Glutamatergic neuron (in vitro differentiated cells): ENCODE measurements at regions not wholly inside any gene's neighbourhood (a gene's known extent, or its start where the extent isn't known, plus 50 kb on each side); places are given as distances from the start of the nearest gene placed in this dataset.
"Not testable (repeated sequence)": the region's sequence is repeated elsewhere in the genome, so short reads cannot be mapped to it uniquely, and the experiment has no call there.

Source experiments
- DNase-seq: peaks from one replicate; pipeline ENCODE4 v3.0.0; 2022
- H3K27ac Mint-ChIP-seq: one replicate; pipeline ENCODE4 v1.8.0; 2020; ENCODE audit warnings: mild to moderate bottlenecking, mixed read lengths, inconsistent platforms; ENCODE audit not compliant: unreplicated experiment
- H3K27me3 Mint-ChIP-seq: one replicate; pipeline ENCODE4 v1.8.0; 2020; ENCODE audit warnings: mild to moderate bottlenecking, moderate library complexity, mixed read lengths, inconsistent platforms; ENCODE audit not compliant: unreplicated experiment
- H3K36me3 Mint-ChIP-seq: one replicate; pipeline ENCODE4 v1.8.0; 2020; ENCODE audit warnings: mild to moderate bottlenecking, mixed read lengths, inconsistent platforms; ENCODE audit not compliant: unreplicated experiment
- H3K4me1 Mint-ChIP-seq: one replicate; pipeline ENCODE4 v1.8.0; 2020; ENCODE audit warnings: mild to moderate bottlenecking, low read depth, mixed read lengths, inconsistent platforms; ENCODE audit not compliant: unreplicated experiment
- H3K4me3 Mint-ChIP-seq: one replicate; pipeline ENCODE4 v1.8.0; 2020; ENCODE audit warnings: mild to moderate bottlenecking, mixed read lengths, inconsistent platforms; ENCODE audit not compliant: unreplicated experiment
- H3K9me3 Mint-ChIP-seq: one replicate; pipeline ENCODE4 v1.8.0; 2020; ENCODE audit warnings: mild to moderate bottlenecking, moderate library complexity, mixed read lengths, inconsistent platforms; ENCODE audit not compliant: unreplicated experiment
- TF ChIP-seq, protein P1 (sequence below): fragments of 200-600 bp; sonication (generic); IDR thresholded peaks from one replicate; pipeline ENCODE4 v1.5.0; 2021; ENCODE audit not compliant: partially characterized antibody, unreplicated experiment

DNA sequence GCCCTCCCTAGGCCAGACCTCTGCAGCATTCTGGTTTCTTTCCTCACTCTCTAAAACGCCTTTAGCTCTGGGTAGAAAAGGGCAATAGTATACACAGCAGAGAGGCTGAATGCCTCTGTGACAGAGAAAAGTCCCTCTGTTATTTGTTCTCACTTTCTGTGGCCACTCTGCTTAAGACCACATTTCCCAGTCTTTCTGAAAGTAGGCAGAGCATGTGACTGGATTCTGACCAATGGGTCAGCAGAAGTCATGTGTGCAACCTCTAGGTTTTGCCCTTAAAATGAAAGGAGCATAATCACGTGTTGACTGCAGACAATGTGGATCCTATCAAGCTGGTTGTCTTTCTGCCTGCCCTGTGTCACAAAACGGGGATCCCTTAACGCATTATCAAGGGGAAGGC, 79.7 kb upstream of the MARK1 start:
- Mint-ChIP-seq H3K27ac (no peak overlapping the region), H3K36me3 (peaks cover 5% of the 10 kb centered on the region), H3K27me3 (no peaks in the 10 kb centered on the region), H3K4me1 (no peaks in the 10 kb centered on the region), H3K9me3 (no peaks in the 10 kb centered on the region), H3K4me3 (no peak overlapping the region)
- DNase-seq = no peak
- TF ChIP-seq, protein P1, sequence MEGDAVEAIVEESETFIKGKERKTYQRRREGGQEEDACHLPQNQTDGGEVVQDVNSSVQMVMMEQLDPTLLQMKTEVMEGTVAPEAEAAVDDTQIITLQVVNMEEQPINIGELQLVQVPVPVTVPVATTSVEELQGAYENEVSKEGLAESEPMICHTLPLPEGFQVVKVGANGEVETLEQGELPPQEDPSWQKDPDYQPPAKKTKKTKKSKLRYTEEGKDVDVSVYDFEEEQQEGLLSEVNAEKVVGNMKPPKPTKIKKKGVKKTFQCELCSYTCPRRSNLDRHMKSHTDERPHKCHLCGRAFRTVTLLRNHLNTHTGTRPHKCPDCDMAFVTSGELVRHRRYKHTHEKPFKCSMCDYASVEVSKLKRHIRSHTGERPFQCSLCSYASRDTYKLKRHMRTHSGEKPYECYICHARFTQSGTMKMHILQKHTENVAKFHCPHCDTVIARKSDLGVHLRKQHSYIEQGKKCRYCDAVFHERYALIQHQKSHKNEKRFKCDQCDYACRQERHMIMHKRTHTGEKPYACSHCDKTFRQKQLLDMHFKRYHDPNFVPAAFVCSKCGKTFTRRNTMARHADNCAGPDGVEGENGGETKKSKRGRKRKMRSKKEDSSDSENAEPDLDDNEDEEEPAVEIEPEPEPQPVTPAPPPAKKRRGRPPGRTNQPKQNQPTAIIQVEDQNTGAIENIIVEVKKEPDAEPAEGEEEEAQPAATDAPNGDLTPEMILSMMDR = no peak

- not testable (repeated sequence) for H3K27ac Mint-ChIP-seq, H3K36me3 Mint-ChIP-seq, H3K4me1 Mint-ChIP-seq, H3K4me3 Mint-ChIP-seq, H3K9me3 Mint-ChIP-seq, DNase-seq, H3K27me3 Mint-ChIP-seq
These were observed 83.3 kb upstream of the MARK1 start for GRCh38 chr1:220444586-220444985.

- Mint-ChIP-seq H3K4me1 (no peaks in the 10 kb centered on the region), H3K27ac (no peak overlapping the region), H3K4me3 (no peak overlapping the region), H3K27me3 (no peaks in the 10 kb centered on the region), H3K36me3 (peaks cover 5% of the 10 kb centered on the region), H3K9me3 (peaks cover 2% of the 10 kb centered on the region)
- no peak for DNase-seq
- TF ChIP-seq, protein P1 = no peak
These were observed 86.7 kb upstream of the MARK1 start for GRCh38 chr1:220441211-220441610.

DNA sequence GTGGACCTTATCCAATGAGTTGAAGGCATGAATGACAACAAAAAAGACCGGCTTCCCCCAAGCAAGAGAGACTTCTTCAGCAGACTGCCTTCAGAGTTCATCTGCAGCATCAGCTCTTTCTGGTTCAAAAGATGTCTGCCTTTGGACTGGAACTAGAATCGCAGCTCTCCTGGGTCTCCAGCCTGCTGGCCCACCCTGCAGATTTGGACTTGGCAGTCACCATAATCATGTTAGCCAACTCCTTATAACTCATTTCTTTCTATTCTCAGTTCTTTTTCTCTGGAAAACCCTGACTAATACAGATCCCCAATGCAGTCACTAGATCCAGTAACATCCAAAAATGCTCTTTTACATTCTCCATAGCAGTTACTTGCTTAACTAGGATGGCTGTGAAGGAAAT, 89.2 kb upstream of the MARK1 start:
- Mint-ChIP-seq H3K4me3 (no peak overlapping the region), H3K27me3 (no peaks in the 10 kb centered on the region), H3K27ac (no peak overlapping the region), H3K4me1 (no peaks in the 10 kb centered on the region), H3K36me3 (no peaks in the 10 kb centered on the region), H3K9me3 (peaks cover 2% of the 10 kb centered on the region)
- no peak for DNase-seq
- TF ChIP-seq, protein P1 = no peak

DNA sequence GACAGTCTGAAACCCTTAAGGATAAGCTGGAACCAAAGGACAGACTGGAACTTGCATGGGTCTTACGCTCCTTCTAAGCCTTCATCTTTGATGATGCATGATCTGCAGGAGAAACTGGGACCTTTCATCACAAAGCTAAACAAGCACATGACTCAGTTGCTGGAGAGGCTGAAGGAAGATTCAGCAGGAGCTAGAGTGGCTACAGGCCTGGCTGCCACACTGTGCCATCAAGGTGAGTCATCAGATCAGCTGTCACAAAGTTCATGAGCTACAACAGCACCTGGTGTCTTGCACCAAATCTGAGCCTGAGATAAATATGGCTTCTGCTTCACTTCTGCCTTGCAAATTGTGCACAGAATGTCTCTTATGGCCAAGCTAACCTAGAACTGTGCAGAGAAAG, 95.5 kb upstream of the MARK1 start:
- no peak for DNase-seq
- TF ChIP-seq, protein P1 = no peak
- Mint-ChIP-seq H3K9me3 (peaks cover 3% of the 10 kb centered on the region), H3K27ac (no peak overlapping the region), H3K27me3 (no peaks in the 10 kb centered on the region), H3K36me3 (no peaks in the 10 kb centered on the region), H3K4me3 (no peak overlapping the region), H3K4me1 (peaks cover 11% of the 10 kb centered on the region)
